K562 (cell line): ENCODE measurements at regions not wholly inside any gene's neighbourhood (a gene's known extent, or its start where the extent isn't known, plus 50 kb on each side); places are given as distances from the start of the nearest gene placed in this dataset.

Source experiments
- ARNT ChIP-seq, 2 experiments: fragments of 450-650 bp; IDR thresholded peaks; 2 replicates each; pipeline ENCODE4 v1.6.1; 2016; ENCODE audit warnings: mild to moderate bottlenecking in 1 of 2
- CBX1 ChIP-seq: sonication (generic); IDR thresholded peaks from 2 replicates; pipeline ENCODE4 v1.6.1; 2016; ENCODE audit warnings: antibody characterized with exemption, low read depth, mild to moderate bottlenecking
- CBX8 ChIP-seq: fragments of 200-600 bp; sonication (generic); IDR thresholded peaks from 2 replicates; pipeline ENCODE4 v1.6.1; 2012; ENCODE audit warnings: borderline replicate concordance, mixed run types, low read depth, mild to moderate bottlenecking, moderate library complexity, mixed read lengths, low read length, control low read depth, inconsistent platforms; ENCODE audit not compliant: poor library complexity, severe bottlenecking; ENCODE audit errors: extremely low read depth
- CHD1 ChIP-seq: fragments of 200-600 bp; sonication (generic); IDR thresholded peaks from one replicate; pipeline ENCODE4 v1.6.1; 2012; ENCODE audit warnings: mild to moderate bottlenecking, moderate library complexity, low read length, inconsistent platforms
- GABPB1 ChIP-seq: sonication (generic); formaldehyde crosslinking; IDR thresholded peaks from 2 replicates; pipeline ENCODE4 v1.8.0; 2022; ENCODE audit warnings: mild to moderate bottlenecking, missing genetic modification reagents
- POLR2A ChIP-seq: fragments of 450-650 bp; conservative IDR thresholded peaks from 2 replicates; pipeline ENCODE4 v1.6.1; 2016
- YY1 ChIP-seq, 3 experiments: IDR thresholded peaks; 2 replicates each; pipeline ENCODE4 v1.6.1; 2011; ENCODE audit warnings: low read length in 2 of 3, mild to moderate bottlenecking in 2 of 3, moderate library complexity in 2 of 3, borderline replicate concordance in 1 of 3, control low read depth in 1 of 3, low read depth in 1 of 3; ENCODE audit not compliant: insufficient read depth in 3 of 3, insufficient replicate concordance in 2 of 3, control insufficient read depth in 1 of 3, insufficient read length in 1 of 3; ENCODE audit errors: extremely low read depth in 1 of 3
- ZNF174 ChIP-seq: fragments of 250-450 bp; sonication (Bioruptor Pico); IDR thresholded peaks from 2 replicates; pipeline ENCODE4 v1.4.0; 2020; ENCODE audit warnings: mild to moderate bottlenecking
- TF ChIP-seq, protein P1 (sequence below), 2 experiments: fragments of 450-650 bp; formaldehyde crosslinking in 1 of 2; IDR thresholded peaks; 2 replicates each; pipeline versions ENCODE4 v1.4.0 to v1.6.1; 2014 to 2020; ENCODE audit warnings: mild to moderate bottlenecking in 2 of 2, borderline replicate concordance in 1 of 2, low read depth in 1 of 2
- TF ChIP-seq, protein P2 (sequence below): fragments of 450-650 bp; formaldehyde crosslinking; IDR thresholded peaks from 2 replicates; pipeline ENCODE4 v1.4.0; 2022; ENCODE audit warnings: mild to moderate bottlenecking, moderate library complexity
- TF ChIP-seq, protein P3 (sequence below): fragments of 250-450 bp; sonication (Bioruptor Pico); IDR thresholded peaks from 2 replicates; pipeline ENCODE4 v1.4.0; 2020; ENCODE audit warnings: mild to moderate bottlenecking, moderate library complexity

DNA sequence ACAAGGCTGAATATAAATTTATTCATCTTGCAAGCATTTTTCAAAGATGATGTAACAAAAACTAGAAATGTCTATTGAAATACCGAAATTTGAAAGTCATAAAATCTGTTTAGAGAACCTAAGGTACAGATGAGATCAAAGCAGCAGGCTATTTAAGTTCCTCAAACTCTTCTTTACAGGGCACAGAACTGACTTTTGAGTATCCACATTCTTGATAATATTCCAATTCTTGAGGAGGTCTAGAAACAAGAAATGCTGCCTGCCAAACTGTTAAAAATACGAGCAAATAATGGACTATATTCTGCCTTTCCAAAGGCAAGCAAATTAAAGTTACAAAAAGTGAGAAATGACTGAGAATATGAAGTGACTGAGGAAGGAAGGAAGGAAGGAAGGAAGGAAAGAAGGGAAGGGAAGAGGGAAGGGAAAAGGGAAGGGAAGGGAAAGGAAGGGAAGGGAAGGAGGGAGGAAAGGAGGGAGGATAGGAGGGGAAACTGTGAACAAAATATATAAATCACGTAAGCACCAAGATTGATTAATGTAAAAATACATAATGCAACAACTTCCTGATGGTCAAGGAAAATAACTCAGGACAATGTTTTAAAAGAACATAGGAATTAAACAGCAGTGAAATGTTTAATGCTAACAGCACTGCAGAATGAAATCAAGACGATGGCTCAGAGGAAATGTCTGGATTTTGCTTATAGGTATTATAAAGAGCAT lies 248.9 kb upstream of the HNRNPA3 start:
- TF ChIP-seq YY1 (IDR thresholded peaks at IDR 0.05; ENCODE audit: borderline replicate concordance in 1 of 3, control insufficient read depth in 1 of 3, extremely low read depth in 1 of 3, insufficient read depth in 3 of 3, insufficient read length in 1 of 3, insufficient replicate concordance in 2 of 3, low read depth in 1 of 3, low read length in 2 of 3) (no peak), CBX8 (no peak), ZNF174 (no peak), POLR2A (no peak), GABPB1 (CRISPR knock-in tag) (no peak), CBX1 (no peak), CHD1 (no peak), ARNT (IDR thresholded peaks at IDR 0.05) (no peak)
- TF ChIP-seq, protein P1, sequence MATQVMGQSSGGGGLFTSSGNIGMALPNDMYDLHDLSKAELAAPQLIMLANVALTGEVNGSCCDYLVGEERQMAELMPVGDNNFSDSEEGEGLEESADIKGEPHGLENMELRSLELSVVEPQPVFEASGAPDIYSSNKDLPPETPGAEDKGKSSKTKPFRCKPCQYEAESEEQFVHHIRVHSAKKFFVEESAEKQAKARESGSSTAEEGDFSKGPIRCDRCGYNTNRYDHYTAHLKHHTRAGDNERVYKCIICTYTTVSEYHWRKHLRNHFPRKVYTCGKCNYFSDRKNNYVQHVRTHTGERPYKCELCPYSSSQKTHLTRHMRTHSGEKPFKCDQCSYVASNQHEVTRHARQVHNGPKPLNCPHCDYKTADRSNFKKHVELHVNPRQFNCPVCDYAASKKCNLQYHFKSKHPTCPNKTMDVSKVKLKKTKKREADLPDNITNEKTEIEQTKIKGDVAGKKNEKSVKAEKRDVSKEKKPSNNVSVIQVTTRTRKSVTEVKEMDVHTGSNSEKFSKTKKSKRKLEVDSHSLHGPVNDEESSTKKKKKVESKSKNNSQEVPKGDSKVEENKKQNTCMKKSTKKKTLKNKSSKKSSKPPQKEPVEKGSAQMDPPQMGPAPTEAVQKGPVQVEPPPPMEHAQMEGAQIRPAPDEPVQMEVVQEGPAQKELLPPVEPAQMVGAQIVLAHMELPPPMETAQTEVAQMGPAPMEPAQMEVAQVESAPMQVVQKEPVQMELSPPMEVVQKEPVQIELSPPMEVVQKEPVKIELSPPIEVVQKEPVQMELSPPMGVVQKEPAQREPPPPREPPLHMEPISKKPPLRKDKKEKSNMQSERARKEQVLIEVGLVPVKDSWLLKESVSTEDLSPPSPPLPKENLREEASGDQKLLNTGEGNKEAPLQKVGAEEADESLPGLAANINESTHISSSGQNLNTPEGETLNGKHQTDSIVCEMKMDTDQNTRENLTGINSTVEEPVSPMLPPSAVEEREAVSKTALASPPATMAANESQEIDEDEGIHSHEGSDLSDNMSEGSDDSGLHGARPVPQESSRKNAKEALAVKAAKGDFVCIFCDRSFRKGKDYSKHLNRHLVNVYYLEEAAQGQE (IDR thresholded peaks at IDR 0.05; ENCODE audit: borderline replicate concordance): no peak
- TF ChIP-seq, protein P1 (CRISPR knock-in tag; IDR thresholded peaks at IDR 0.05; ENCODE audit: low read depth): no peak
- TF ChIP-seq, protein P2, sequence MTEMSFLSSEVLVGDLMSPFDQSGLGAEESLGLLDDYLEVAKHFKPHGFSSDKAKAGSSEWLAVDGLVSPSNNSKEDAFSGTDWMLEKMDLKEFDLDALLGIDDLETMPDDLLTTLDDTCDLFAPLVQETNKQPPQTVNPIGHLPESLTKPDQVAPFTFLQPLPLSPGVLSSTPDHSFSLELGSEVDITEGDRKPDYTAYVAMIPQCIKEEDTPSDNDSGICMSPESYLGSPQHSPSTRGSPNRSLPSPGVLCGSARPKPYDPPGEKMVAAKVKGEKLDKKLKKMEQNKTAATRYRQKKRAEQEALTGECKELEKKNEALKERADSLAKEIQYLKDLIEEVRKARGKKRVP (CRISPR knock-in tag): no peak
- TF ChIP-seq, protein P3, sequence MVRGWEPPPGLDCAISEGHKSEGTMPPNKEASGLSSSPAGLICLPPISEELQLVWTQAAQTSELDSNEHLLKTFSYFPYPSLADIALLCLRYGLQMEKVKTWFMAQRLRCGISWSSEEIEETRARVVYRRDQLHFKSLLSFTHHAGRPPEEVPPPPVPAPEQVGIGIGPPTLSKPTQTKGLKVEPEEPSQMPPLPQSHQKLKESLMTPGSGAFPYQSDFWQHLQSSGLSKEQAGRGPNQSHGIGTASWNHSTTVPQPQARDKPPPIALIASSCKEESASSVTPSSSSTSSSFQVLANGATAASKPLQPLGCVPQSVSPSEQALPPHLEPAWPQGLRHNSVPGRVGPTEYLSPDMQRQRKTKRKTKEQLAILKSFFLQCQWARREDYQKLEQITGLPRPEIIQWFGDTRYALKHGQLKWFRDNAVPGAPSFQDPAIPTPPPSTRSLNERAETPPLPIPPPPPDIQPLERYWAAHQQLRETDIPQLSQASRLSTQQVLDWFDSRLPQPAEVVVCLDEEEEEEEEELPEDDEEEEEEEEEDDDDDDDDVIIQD (CRISPR knock-in tag): no peak
